ENCODE measurements at regions not wholly inside any gene's neighbourhood (a gene's known extent, or its start where the extent isn't known, plus 50 kb on each side); places are given as distances from the start of the nearest gene placed in this dataset.

DNA sequence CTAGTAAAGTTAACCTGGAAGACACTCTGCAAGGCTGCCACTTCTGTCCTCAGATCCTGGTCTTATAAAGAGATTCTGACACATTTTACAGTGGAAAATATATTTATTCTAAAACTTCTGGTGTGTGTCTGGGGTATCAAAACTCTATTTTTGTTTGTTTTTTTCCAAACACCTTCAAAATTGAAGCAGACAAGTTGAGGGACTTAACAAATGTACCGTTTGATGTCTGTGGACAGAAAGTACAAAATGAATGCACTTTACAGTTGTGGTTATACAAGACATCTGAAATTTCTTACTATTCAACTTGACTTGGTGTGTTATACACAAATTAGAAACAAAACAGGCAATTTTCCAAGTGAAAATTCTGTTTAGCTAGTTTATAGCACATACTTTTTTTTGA lies 823.2 kb upstream of the SALL3 start:
- TF ChIP-seq, protein P1, sequence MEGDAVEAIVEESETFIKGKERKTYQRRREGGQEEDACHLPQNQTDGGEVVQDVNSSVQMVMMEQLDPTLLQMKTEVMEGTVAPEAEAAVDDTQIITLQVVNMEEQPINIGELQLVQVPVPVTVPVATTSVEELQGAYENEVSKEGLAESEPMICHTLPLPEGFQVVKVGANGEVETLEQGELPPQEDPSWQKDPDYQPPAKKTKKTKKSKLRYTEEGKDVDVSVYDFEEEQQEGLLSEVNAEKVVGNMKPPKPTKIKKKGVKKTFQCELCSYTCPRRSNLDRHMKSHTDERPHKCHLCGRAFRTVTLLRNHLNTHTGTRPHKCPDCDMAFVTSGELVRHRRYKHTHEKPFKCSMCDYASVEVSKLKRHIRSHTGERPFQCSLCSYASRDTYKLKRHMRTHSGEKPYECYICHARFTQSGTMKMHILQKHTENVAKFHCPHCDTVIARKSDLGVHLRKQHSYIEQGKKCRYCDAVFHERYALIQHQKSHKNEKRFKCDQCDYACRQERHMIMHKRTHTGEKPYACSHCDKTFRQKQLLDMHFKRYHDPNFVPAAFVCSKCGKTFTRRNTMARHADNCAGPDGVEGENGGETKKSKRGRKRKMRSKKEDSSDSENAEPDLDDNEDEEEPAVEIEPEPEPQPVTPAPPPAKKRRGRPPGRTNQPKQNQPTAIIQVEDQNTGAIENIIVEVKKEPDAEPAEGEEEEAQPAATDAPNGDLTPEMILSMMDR (IDR thresholded peaks at IDR 0.05) = no peak
- TF ChIP-seq POLR2A (IDR thresholded peaks at IDR 0.05) = no peak
